Tibial artery (tissue), 4 donors: ENCODE measurements at regions not wholly inside any gene's neighbourhood (a gene's known extent, or its start where the extent isn't known, plus 50 kb on each side); places are given as distances from the start of the nearest gene placed in this dataset.

Experiments used
- DNase-seq, 2 donors: peaks; one replicate each; pipeline ENCODE4 v3.0.0-alpha.2; 2019
- H3K27ac ChIP-seq, 2 donors: fragments of 200-600 bp; sonication (generic) in 1 of 2; 1 replicate in 1 of 2; 2 replicates in 1 of 2; pipeline ENCODE4 v1.5.1; 2018 to 2019; ENCODE audit warnings: mild to moderate bottlenecking in 1 of 2
- H3K27me3 ChIP-seq, 2 donors: fragments of 200-600 bp; sonication (generic) in 1 of 2; one replicate each; pipeline versions ENCODE4 v1.5.1 to v1.6.0; 2016 to 2019
- H3K36me3 ChIP-seq, 3 donors: fragments of 200-600 bp; sonication (generic) in 2 of 3; one replicate each; pipeline ENCODE4 v1.5.1; 2016 to 2019; ENCODE audit warnings: mild to moderate bottlenecking in 2 of 3
- H3K4me1 ChIP-seq, 4 donors: fragments of 200-600 bp; sonication (generic) in 2 of 4; 1 replicate in 3 of 4; 2 replicates in 1 of 4; pipeline ENCODE4 v1.5.1; 2016 to 2019
- H3K4me3 ChIP-seq, 2 donors: fragments of 200-600 bp; sonication (generic) in 1 of 2; 1 replicate in 1 of 2; 2 replicates in 1 of 2; pipeline ENCODE4 v1.5.1; 2018 to 2019; ENCODE audit warnings: mild to moderate bottlenecking in 2 of 2
- H3K9me3 ChIP-seq, 3 donors: fragments of 200-600 bp; sonication (generic) in 1 of 3; one replicate each; pipeline ENCODE4 v1.5.1; 2016 to 2019
- intact Hi-C: fragments of 100-400 bp; cut with DNase I; formaldehyde crosslinking; loops from one replicate; pipeline ENCODE4 v1.15.0; 2023; ENCODE audit warnings: low total_unique reads
- TF ChIP-seq, protein P1 (sequence below), 2 experiments: fragments of 200-600 bp in 1 of 2; fragments of 450-650 bp in 1 of 2; IDR thresholded peaks; one replicate each; pipeline ENCODE4 v1.5.1; 2017 to 2019; ENCODE audit warnings: antibody characterized with exemption in 2 of 2, mild to moderate bottlenecking in 1 of 2, moderate library complexity in 1 of 2

DNA sequence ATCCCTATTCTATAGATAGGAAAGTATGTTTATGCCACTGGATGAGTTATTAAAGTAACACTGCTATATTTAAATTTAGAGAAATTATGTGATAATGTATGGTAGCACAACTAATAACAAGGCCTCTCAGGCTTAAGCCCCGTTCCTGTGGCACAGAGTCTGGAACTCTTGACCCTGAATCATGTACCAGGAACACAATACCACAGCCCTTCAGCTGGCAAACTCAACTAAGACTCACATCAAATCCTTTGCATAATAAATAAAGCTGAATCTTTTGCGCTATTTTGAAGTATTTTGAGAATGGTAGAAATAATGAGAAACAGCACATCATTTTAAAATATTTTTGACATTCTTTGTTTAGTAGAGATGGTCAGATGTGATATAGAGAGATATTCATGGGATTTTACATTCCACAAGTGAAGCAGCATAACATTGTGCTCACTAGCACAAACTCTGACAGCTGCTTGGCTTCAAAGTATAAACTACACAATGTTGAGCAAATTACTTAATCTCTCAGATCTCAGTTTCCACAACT lies 478.4 kb upstream of the FAM241A start:
- TF ChIP-seq, protein P1, sequence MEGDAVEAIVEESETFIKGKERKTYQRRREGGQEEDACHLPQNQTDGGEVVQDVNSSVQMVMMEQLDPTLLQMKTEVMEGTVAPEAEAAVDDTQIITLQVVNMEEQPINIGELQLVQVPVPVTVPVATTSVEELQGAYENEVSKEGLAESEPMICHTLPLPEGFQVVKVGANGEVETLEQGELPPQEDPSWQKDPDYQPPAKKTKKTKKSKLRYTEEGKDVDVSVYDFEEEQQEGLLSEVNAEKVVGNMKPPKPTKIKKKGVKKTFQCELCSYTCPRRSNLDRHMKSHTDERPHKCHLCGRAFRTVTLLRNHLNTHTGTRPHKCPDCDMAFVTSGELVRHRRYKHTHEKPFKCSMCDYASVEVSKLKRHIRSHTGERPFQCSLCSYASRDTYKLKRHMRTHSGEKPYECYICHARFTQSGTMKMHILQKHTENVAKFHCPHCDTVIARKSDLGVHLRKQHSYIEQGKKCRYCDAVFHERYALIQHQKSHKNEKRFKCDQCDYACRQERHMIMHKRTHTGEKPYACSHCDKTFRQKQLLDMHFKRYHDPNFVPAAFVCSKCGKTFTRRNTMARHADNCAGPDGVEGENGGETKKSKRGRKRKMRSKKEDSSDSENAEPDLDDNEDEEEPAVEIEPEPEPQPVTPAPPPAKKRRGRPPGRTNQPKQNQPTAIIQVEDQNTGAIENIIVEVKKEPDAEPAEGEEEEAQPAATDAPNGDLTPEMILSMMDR (IDR thresholded peaks at IDR 0.05) = no peak
- H3K27me3 ChIP-seq = no peaks in the 10 kb centered on the region
- H3K4me3 ChIP-seq = no peak overlapping the region
- no peak overlapping the region for H3K27ac ChIP-seq
- intact Hi-C loops = no loop called here
- no peak for DNase-seq
- H3K4me1 ChIP-seq = no peaks in the 10 kb centered on the region
- no peaks in the 10 kb centered on the region for H3K36me3 ChIP-seq
- H3K9me3 ChIP-seq = no peaks in the 10 kb centered on the region

DNA sequence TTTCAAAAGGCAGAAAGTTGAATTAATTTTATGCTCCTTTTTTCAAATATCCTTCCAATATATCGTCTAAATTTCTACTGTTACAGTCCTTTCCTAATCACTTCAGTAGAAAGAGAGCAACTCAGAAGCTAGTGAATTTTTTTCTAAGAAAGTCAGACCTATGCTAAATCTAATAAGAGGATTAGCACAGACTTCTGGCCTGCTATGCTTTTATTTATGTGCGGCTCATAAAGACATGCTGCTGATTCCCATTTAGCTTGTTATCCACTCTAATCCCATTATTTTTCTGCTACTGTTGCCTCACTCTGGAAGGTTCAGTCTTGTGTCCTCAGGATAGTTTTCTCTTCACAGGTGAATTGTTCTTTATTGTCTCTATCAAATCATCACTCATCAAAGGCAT lies 473.5 kb upstream of the FAM241A start:
- no peak overlapping the region for H3K27ac ChIP-seq
- H3K4me3 ChIP-seq = no peak overlapping the region
- no peak for DNase-seq
- H3K4me1 ChIP-seq = no peaks in the 10 kb centered on the region
- TF ChIP-seq, protein P1 (IDR thresholded peaks at IDR 0.05) = no peak
- H3K9me3 ChIP-seq = no peaks in the 10 kb centered on the region
- no peaks in the 10 kb centered on the region for H3K27me3 ChIP-seq
- no peaks in the 10 kb centered on the region for H3K36me3 ChIP-seq
- intact Hi-C loops = no loop called here

DNA sequence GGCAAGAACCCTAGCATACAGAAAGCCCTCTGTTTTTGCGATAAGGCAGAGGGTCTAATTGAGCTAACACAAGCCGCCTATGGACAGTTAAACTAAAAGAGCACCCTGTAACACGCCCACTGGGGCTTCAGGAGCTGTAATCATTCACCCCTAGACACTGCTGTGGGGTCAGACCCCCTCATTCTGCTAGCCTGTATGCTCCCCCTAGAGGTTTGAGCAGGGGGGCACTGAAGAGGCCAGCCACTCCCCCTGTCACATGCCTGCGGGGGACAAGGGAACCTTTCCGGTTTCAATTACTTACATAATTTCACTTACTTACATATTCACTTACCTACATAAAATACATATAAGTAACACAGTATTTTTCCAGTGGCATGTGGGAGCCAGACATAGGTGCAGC lies 469.5 kb upstream of the FAM241A start:
- H3K9me3 ChIP-seq = no peaks in the 10 kb centered on the region
- TF ChIP-seq, protein P1 (IDR thresholded peaks at IDR 0.05) = no peak
- no peaks in the 10 kb centered on the region for H3K27me3 ChIP-seq
- DNase-seq = no peak
- no peak overlapping the region for H3K4me3 ChIP-seq
- intact Hi-C loops = no loop called here
- no peaks in the 10 kb centered on the region for H3K4me1 ChIP-seq
- H3K36me3 ChIP-seq = no peaks in the 10 kb centered on the region
- no peak overlapping the region for H3K27ac ChIP-seq

DNA sequence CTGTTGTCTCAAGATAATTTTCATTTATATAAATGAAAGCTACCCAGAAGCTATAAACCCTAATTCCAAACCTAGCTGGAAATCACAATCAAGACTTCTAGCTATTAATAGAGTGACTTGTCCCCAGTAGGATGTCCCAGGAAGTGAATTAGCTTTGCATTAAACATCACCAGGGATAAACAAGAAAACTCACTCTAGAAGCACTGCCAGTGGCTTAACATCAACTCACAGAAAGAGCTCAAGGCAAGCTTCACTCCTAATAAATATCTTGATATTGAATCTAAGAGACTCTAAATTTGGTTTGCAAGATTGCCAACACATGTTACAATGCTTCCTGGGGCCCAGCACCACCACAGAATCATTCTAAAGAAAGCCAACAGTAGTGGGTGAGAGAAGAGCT lies 468.7 kb upstream of the FAM241A start:
- Histone ChIP-seq H3K4me3 (no peak overlapping the region), H3K27me3 (no peaks in the 10 kb centered on the region), H3K27ac (no peak overlapping the region), H3K4me1 (no peaks in the 10 kb centered on the region), H3K36me3 (no peaks in the 10 kb centered on the region), H3K9me3 (no peaks in the 10 kb centered on the region)
- intact Hi-C loops = no loop called here
- TF ChIP-seq, protein P1 (IDR thresholded peaks at IDR 0.05) = no peak
- DNase-seq = no peak

DNA sequence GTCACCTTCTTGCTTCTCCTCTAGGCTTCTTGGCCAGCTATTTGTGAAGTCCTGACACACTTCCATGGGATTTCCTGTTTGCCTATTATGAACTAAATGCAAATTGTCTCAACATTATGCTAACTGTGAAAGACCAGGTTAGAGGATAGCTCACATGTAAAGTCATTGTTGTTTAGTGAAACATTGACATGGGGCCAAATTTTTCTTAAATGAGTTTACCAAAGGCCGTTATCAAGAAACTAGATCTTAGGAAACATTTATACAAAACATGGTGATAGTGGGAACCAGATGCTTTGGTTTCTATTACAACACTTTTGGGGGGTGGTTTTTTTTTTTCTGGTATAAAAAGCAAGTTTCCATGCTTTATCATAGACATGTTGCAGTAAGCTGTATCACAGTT lies 466.8 kb upstream of the FAM241A start:
- DNase-seq = no peak
- Histone ChIP-seq H3K27me3 (no peaks in the 10 kb centered on the region), H3K9me3 (no peaks in the 10 kb centered on the region), H3K27ac (no peak overlapping the region), H3K4me3 (no peak overlapping the region), H3K4me1 (no peaks in the 10 kb centered on the region), H3K36me3 (no peaks in the 10 kb centered on the region)
- intact Hi-C loops = no loop called here
- TF ChIP-seq, protein P1 (IDR thresholded peaks at IDR 0.05) = no peak

DNA sequence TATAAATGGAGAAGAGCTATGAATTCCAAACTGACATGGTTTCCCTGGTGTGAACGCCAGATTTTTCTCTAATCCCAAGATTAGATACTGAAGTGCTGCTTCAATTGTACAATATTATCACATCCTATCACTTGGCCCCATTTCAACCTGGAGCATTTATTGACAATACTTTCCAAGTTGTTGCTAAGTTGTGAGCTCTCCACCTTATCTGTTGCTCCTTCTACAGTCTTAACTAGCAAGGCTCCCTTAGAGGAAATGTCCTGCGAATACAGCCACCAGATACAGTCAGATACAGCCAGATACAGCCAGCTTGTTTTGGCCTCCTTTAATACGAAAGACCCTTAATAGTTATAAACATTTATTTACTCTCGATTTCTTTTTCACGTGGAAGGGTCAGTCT lies 466.3 kb upstream of the FAM241A start:
- no peaks in the 10 kb centered on the region for H3K9me3 ChIP-seq
- intact Hi-C loops = no loop called here

More for the DNA sequence above, 466.3 kb upstream of the FAM241A start:
- DNase-seq = no peak
- TF ChIP-seq, protein P1 (IDR thresholded peaks at IDR 0.05) = no peak
- no peaks in the 10 kb centered on the region for H3K27me3 ChIP-seq
- H3K27ac ChIP-seq = no peak overlapping the region
- H3K4me1 ChIP-seq = no peaks in the 10 kb centered on the region
- H3K36me3 ChIP-seq = no peaks in the 10 kb centered on the region
- no peak overlapping the region for H3K4me3 ChIP-seq
